ENCODE measurements at regions not wholly inside any gene's neighbourhood (a gene's known extent, or its start where the extent isn't known, plus 50 kb on each side); places are given as distances from the start of the nearest gene placed in this dataset.

- Mint-ChIP-seq H3K4me1 (ENCODE audit: low read depth) (no peaks in the 10 kb centered on the region), H3K4me3 (no peak overlapping the region), H3K9me3 (no peaks in the 10 kb centered on the region), H3K27me3 (ENCODE audit: low read depth) (peaks cover 2% of the 10 kb centered on the region), H3K27ac (no peak overlapping the region), H3K36me3 (ENCODE audit: low read depth) (no peaks in the 10 kb centered on the region)
- intact Hi-C loops (cut with micrococcal nuclease): no loop called here
- CTCF ChIA-PET: interaction anchor here (0.6 kb wide), 1 partner anchor 524 kb away, joined by 3 read pairs; no protein-coding TSS in a partner anchor
- no peak for DNase-seq
Observed at GRCh38 chr12:47014474-47014873, 64.9 kb upstream of the PCED1B start.

DNA sequence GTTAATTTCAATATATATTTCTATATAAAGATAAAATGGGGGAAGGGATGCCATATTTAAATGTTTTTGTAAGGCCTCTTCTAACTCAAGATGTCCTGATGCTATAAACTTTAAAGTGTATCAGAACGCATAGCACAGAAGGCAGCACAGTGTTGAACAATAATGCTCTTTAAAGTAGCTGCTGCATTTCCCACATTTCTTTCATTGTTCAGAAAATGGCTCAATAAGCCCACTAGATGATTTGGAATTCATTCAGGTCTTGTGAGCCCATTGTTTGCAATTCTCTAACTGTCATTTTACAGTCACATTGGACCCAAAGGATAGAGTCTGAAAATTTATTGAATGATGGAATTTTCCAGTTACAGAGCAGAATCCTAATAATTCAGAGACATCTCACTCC is 64.0 kb upstream of the PCED1B start:
- CTCF ChIA-PET: no interaction called here
- peaks cover 2% of the 10 kb centered on the region for H3K27me3 Mint-ChIP-seq (ENCODE audit: low read depth)
- H3K4me3 Mint-ChIP-seq: no peak overlapping the region
- H3K36me3 Mint-ChIP-seq (ENCODE audit: low read depth): no peaks in the 10 kb centered on the region
- DNase-seq: no peak
- intact Hi-C loops (cut with micrococcal nuclease): no loop called here
- H3K9me3 Mint-ChIP-seq: no peaks in the 10 kb centered on the region
- H3K27ac Mint-ChIP-seq: no peak overlapping the region
- H3K4me1 Mint-ChIP-seq (ENCODE audit: low read depth): no peaks in the 10 kb centered on the region

DNA sequence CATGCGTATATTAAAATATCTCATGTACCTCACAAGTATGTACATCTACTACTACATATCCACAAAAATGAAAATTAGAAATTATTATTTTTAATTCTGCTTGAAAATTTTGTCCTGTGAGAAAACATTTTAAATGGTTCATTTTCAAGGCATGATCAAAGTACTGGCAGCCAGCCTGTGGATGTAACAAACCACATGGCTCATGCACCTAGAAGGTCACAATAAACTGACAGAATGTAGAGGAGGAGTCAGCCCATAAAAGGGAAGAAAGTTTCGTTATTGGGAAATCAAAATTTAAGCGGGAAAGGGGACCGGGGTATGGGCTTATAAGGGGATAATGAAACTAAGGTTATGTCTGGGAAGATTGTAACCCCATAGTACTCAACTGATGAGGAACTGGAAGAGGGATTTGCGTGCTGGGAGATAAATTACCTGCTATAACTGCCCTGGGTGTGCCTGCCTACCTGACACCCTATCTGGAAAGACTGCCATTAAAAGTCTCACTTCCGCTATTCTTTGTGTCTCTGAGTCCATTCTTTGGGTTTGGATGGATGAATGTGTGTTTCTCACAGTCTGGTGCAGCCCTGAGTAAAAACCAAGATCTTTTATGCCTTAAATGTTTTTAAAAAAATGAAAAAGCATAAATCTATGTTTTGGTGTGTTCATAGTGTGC is 62.2 kb upstream of the PCED1B start:
- DNase-seq: no peak
- Mint-ChIP-seq H3K36me3 (ENCODE audit: low read depth) (no peaks in the 10 kb centered on the region), H3K27ac (no peak overlapping the region), H3K4me3 (no peak overlapping the region), H3K9me3 (no peaks in the 10 kb centered on the region), H3K4me1 (ENCODE audit: low read depth) (no peaks in the 10 kb centered on the region), H3K27me3 (ENCODE audit: low read depth) (peaks cover 2% of the 10 kb centered on the region)
- intact Hi-C loops (cut with micrococcal nuclease): no loop called here
- CTCF ChIA-PET: no interaction called here

GRCh38 chr12:47017901-47018475 is 61.4 kb upstream of the PCED1B start:
- H3K36me3 Mint-ChIP-seq (ENCODE audit: low read depth): no peaks in the 10 kb centered on the region
- H3K9me3 Mint-ChIP-seq: no peaks in the 10 kb centered on the region
- peaks cover 2% of the 10 kb centered on the region for H3K27me3 Mint-ChIP-seq (ENCODE audit: low read depth)
- CTCF ChIA-PET: interaction anchor here (0.5 to 0.8 kb wide), 2 partner anchors 300 to 342 kb away, joined by 3 read pairs; no protein-coding TSS in a partner anchor
- no peak for DNase-seq
- H3K4me1 Mint-ChIP-seq (ENCODE audit: low read depth): no peaks in the 10 kb centered on the region
- no peak overlapping the region for H3K4me3 Mint-ChIP-seq
- intact Hi-C loops (cut with micrococcal nuclease): no loop called here
- no peak overlapping the region for H3K27ac Mint-ChIP-seq

- Mint-ChIP-seq H3K27ac (no peak overlapping the region), H3K4me3 (no peak overlapping the region), H3K4me1 (ENCODE audit: low read depth) (no peaks in the 10 kb centered on the region), H3K9me3 (no peaks in the 10 kb centered on the region), H3K36me3 (ENCODE audit: low read depth) (no peaks in the 10 kb centered on the region), H3K27me3 (ENCODE audit: low read depth) (no peaks in the 10 kb centered on the region)
- CTCF ChIA-PET: interaction anchor here (0.6 to 3.4 kb wide), 14 partner anchors 9 to 1019 kb away, joined by 3 to 25 read pairs (median 4); no protein-coding TSS in a partner anchor
- intact Hi-C loops (cut with micrococcal nuclease): loop anchor here (2.0 to 10.0 kb wide), 2 partner anchors 678 to 866 kb away; no protein-coding TSS in a partner anchor
- no peak for DNase-seq
Observed at GRCh38 chr12:47020211-47020821, 59.1 kb upstream of the PCED1B start.

GRCh38 chr12:47021298-47021697 is 58.1 kb upstream of the PCED1B start:
- no peak overlapping the region for H3K4me3 Mint-ChIP-seq
- no peaks in the 10 kb centered on the region for H3K9me3 Mint-ChIP-seq
- no peak overlapping the region for H3K27ac Mint-ChIP-seq
- no peaks in the 10 kb centered on the region for H3K27me3 Mint-ChIP-seq (ENCODE audit: low read depth)
- intact Hi-C loops (cut with micrococcal nuclease): loop anchor here (1.0 to 10.0 kb wide), 5 partner anchors 346 to 949 kb away; no protein-coding TSS in a partner anchor
- CTCF ChIA-PET: interaction anchor here (0.5 to 4.3 kb wide), 31 partner anchors 10 to 950 kb away, joined by 3 to 40 read pairs (median 3); no protein-coding TSS in a partner anchor
- H3K4me1 Mint-ChIP-seq (ENCODE audit: low read depth): no peaks in the 10 kb centered on the region
- no peak for DNase-seq
- H3K36me3 Mint-ChIP-seq (ENCODE audit: low read depth): no peaks in the 10 kb centered on the region

GRCh38 chr12:47022296-47022695 is 57.1 kb upstream of the PCED1B start:
- Mint-ChIP-seq H3K4me3 (no peak overlapping the region), H3K4me1 (ENCODE audit: low read depth) (no peaks in the 10 kb centered on the region), H3K27ac (no peak overlapping the region), H3K36me3 (ENCODE audit: low read depth) (no peaks in the 10 kb centered on the region), H3K9me3 (no peaks in the 10 kb centered on the region), H3K27me3 (ENCODE audit: low read depth) (no peaks in the 10 kb centered on the region)
- CTCF ChIA-PET: interaction anchor here (0.8 to 4.3 kb wide), 9 partner anchors 10 to 897 kb away, joined by 3 to 40 read pairs (median 3); no protein-coding TSS in a partner anchor
- DNase-seq: no peak
- intact Hi-C loops (cut with micrococcal nuclease): loop anchor here (10.0 kb wide), 1 partner anchor 867 kb away; no protein-coding TSS in a partner anchor

GRCh38 chr12:47023311-47023710 is 56.1 kb upstream of the PCED1B start:
- Mint-ChIP-seq H3K27ac (no peak overlapping the region), H3K9me3 (no peaks in the 10 kb centered on the region), H3K4me1 (ENCODE audit: low read depth) (no peaks in the 10 kb centered on the region), H3K4me3 (no peak overlapping the region), H3K27me3 (ENCODE audit: low read depth) (no peaks in the 10 kb centered on the region), H3K36me3 (ENCODE audit: low read depth) (no peaks in the 10 kb centered on the region)
- CTCF ChIA-PET: interaction anchor here (0.6 to 4.3 kb wide), 3 partner anchors 9 to 545 kb away, joined by 3 to 40 read pairs (median 4); no protein-coding TSS in a partner anchor
- DNase-seq: no peak
- intact Hi-C loops (cut with micrococcal nuclease): loop anchor here (10.0 kb wide), 1 partner anchor 869 kb away; no protein-coding TSS in a partner anchor

GRCh38 chr12:47023953-47024352 is 55.5 kb upstream of the PCED1B start:
- H3K4me1 Mint-ChIP-seq (ENCODE audit: low read depth): no peaks in the 10 kb centered on the region

DNA sequence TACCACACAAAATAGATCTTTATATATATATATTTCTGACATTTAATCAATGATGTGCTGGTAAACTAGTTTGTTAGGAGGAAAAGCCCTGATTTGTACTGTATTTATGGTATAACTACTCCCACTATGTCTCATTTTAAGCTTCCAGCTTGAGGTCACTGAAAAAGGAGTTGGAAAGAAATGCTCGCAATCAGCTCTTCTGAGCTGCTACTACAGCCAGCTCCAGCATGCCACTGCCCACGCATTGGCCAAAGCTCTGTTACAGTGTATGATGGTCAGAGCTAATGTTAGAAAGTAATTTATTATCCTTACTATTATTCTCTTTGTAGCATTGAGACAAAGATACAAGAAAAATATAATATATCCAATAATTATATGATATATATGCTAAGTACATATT is 55.0 kb upstream of the PCED1B start:
- no peak for DNase-seq
- H3K27me3 Mint-ChIP-seq (ENCODE audit: low read depth): no peaks in the 10 kb centered on the region
- no peak overlapping the region for H3K4me3 Mint-ChIP-seq
- no peaks in the 10 kb centered on the region for H3K36me3 Mint-ChIP-seq (ENCODE audit: low read depth)
- H3K27ac Mint-ChIP-seq: no peak overlapping the region
- CTCF ChIA-PET: interaction anchor here (1.4 to 4.3 kb wide), 2 partner anchors 8 to 899 kb away, joined by 3 to 40 read pairs; no protein-coding TSS in a partner anchor
- peaks cover 1% of the 10 kb centered on the region for H3K4me1 Mint-ChIP-seq (ENCODE audit: low read depth)
- H3K9me3 Mint-ChIP-seq: no peaks in the 10 kb centered on the region
- intact Hi-C loops (cut with micrococcal nuclease): loop anchor here (10.0 kb wide), 1 partner anchor 870 kb away; no protein-coding TSS in a partner anchor

More at GRCh38 chr12:47023953-47024352, 55.5 kb upstream of the PCED1B start:
- H3K36me3 Mint-ChIP-seq (ENCODE audit: low read depth): no peaks in the 10 kb centered on the region
- H3K9me3 Mint-ChIP-seq: no peaks in the 10 kb centered on the region
- no peaks in the 10 kb centered on the region for H3K27me3 Mint-ChIP-seq (ENCODE audit: low read depth)
- no peak overlapping the region for H3K27ac Mint-ChIP-seq
- no peak for DNase-seq
- intact Hi-C loops (cut with micrococcal nuclease): loop anchor here (10.0 kb wide), 1 partner anchor 869 kb away; no protein-coding TSS in a partner anchor
- no peak overlapping the region for H3K4me3 Mint-ChIP-seq
- CTCF ChIA-PET: interaction anchor here (1.1 to 4.3 kb wide), 3 partner anchors 8 to 898 kb away, joined by 3 to 40 read pairs (median 3); no protein-coding TSS in a partner anchor

GRCh38 chr12:47025349-47025748 is 54.1 kb upstream of the PCED1B start:
- Mint-ChIP-seq H3K4me3 (no peak overlapping the region), H3K27ac (no peak overlapping the region), H3K4me1 (ENCODE audit: low read depth) (peaks cover 6% of the 10 kb centered on the region), H3K36me3 (ENCODE audit: low read depth) (no peaks in the 10 kb centered on the region), H3K27me3 (ENCODE audit: low read depth) (no peaks in the 10 kb centered on the region), H3K9me3 (no peaks in the 10 kb centered on the region)
- CTCF ChIA-PET: interaction anchor here (1.4 kb wide), 1 partner anchor 900 kb away, joined by 3 read pairs; no protein-coding TSS in a partner anchor
- intact Hi-C loops (cut with micrococcal nuclease): loop anchor here (10.0 kb wide), 1 partner anchor 871 kb away; no protein-coding TSS in a partner anchor
- DNase-seq: no peak

- H3K4me1 Mint-ChIP-seq (ENCODE audit: low read depth): peaks cover 6% of the 10 kb centered on the region
- H3K36me3 Mint-ChIP-seq (ENCODE audit: low read depth): no peaks in the 10 kb centered on the region
- H3K27ac Mint-ChIP-seq: no peak overlapping the region
- CTCF ChIA-PET: interaction anchor here (1.0 kb wide), 1 partner anchor 295 kb away, joined by 3 read pairs; no protein-coding TSS in a partner anchor
- intact Hi-C loops (cut with micrococcal nuclease): loop anchor here (10.0 kb wide), 1 partner anchor 871 kb away; no protein-coding TSS in a partner anchor
- no peaks in the 10 kb centered on the region for H3K27me3 Mint-ChIP-seq (ENCODE audit: low read depth)
- no peak overlapping the region for H3K4me3 Mint-ChIP-seq
- DNase-seq: no peak
- no peaks in the 10 kb centered on the region for H3K9me3 Mint-ChIP-seq
Observed at GRCh38 chr12:47025798-47026197, 53.6 kb upstream of the PCED1B start.
